ENCODE measurements at regions not wholly inside any gene's neighbourhood (a gene's known extent, or its start where the extent isn't known, plus 50 kb on each side); places are given as distances from the start of the nearest gene placed in this dataset.
A peak's percentile ranks its signal among the peaks of the same experiment; 100 is the strongest.

GRCh38 chr9:73011181-73011750 is 58.4 kb upstream of the ALDH1A1 start:
- peak; percentile 13 for DNase-seq (ENCODE audit: low spot score)

GRCh38 chr9:73009649-73010288 is 56.9 kb upstream of the ALDH1A1 start:
- DNase-seq (ENCODE audit: low spot score) = no peak

- DNase-seq (ENCODE audit: low spot score) = no peak
Measured at GRCh38 chr9:73007966-73008672, 55.3 kb upstream of the ALDH1A1 start.

GRCh38 chr9:73006986-73007385 is 54.1 kb upstream of the ALDH1A1 start:
- DNase-seq (ENCODE audit: low spot score) = no peak
